ENCODE measurements at regions not wholly inside any gene's neighbourhood (a gene's known extent, or its start where the extent isn't known, plus 50 kb on each side); places are given as distances from the start of the nearest gene placed in this dataset.

- TF ChIP-seq CTCF (IDR thresholded peaks at IDR 0.05) (no peak), ZFX (IDR thresholded peaks at IDR 0.05; ENCODE audit: borderline replicate concordance) (no peak)
- no peak overlapping the region for H3K27ac ChIP-seq
Observed at GRCh38 chr2:156129227-156129626, 203.3 kb downstream of the NR4A2 start.

GRCh38 chr2:156125018-156125417 is 207.5 kb downstream of the NR4A2 start:
- H3K27ac ChIP-seq, result no peak overlapping the region
- TF ChIP-seq ZFX (IDR thresholded peaks at IDR 0.05; ENCODE audit: borderline replicate concordance), result no peak
- no peak for TF ChIP-seq CTCF (IDR thresholded peaks at IDR 0.05)

- TF ChIP-seq CTCF (IDR thresholded peaks at IDR 0.05), result no peak
- no peak overlapping the region for H3K27ac ChIP-seq
Observed at GRCh38 chr2:156124458-156124857, 208.1 kb downstream of the NR4A2 start.

- H3K27ac ChIP-seq, result no peak overlapping the region
- TF ChIP-seq CTCF (IDR thresholded peaks at IDR 0.05) (no peak), ZFX (IDR thresholded peaks at IDR 0.05; ENCODE audit: borderline replicate concordance) (no peak)
Observed at GRCh38 chr2:156118753-156119416, 213.6 kb downstream of the NR4A2 start.

GRCh38 chr2:156116113-156116512 is 216.4 kb downstream of the NR4A2 start:
- TF ChIP-seq CTCF (IDR thresholded peaks at IDR 0.05), result no peak
- TF ChIP-seq ZFX (IDR thresholded peaks at IDR 0.05; ENCODE audit: borderline replicate concordance), result no peak
- H3K27ac ChIP-seq, result no peak overlapping the region

- TF ChIP-seq CTCF (IDR thresholded peaks at IDR 0.05) (no peak), ZFX (IDR thresholded peaks at IDR 0.05; ENCODE audit: borderline replicate concordance) (no peak)
- no peak overlapping the region for H3K27ac ChIP-seq
Observed at GRCh38 chr2:156115338-156115737, 217.2 kb downstream of the NR4A2 start.

- TF ChIP-seq CTCF (IDR thresholded peaks at IDR 0.05) (no peak), ZFX (IDR thresholded peaks at IDR 0.05; ENCODE audit: borderline replicate concordance) (no peak)
- H3K27ac ChIP-seq, result no peak overlapping the region
Observed at GRCh38 chr2:156112323-156112722, 220.2 kb downstream of the NR4A2 start.
